Nephron progenitor cell (in vitro differentiated cells): ENCODE measurements at regions not wholly inside any gene's neighbourhood (a gene's known extent, or its start where the extent isn't known, plus 50 kb on each side); places are given as distances from the start of the nearest gene placed in this dataset.
A peak's percentile ranks its signal among the peaks of the same experiment; 100 is the strongest.

Source experiments
- DNase-seq: peaks from one replicate; pipeline ENCODE4 v3.0.0; 2021
- H3K27ac Mint-ChIP-seq: 2 replicates; pipeline ENCODE4 v1.8.0; 2021; ENCODE audit warnings: mild to moderate bottlenecking, moderate library complexity, mixed read lengths
- H3K27me3 Mint-ChIP-seq: 2 replicates; pipeline ENCODE4 v1.8.0; 2021; ENCODE audit warnings: mild to moderate bottlenecking, low read depth, mixed read lengths; ENCODE audit not compliant: poor library complexity
- H3K36me3 Mint-ChIP-seq: 2 replicates; pipeline ENCODE4 v1.8.0; 2021; ENCODE audit warnings: low read depth, mixed read lengths
- H3K4me1 Mint-ChIP-seq: 2 replicates; pipeline ENCODE4 v1.8.0; 2021; ENCODE audit warnings: mixed read lengths
- H3K4me3 Mint-ChIP-seq: 2 replicates; pipeline ENCODE4 v1.8.0; 2021; ENCODE audit warnings: mild to moderate bottlenecking, moderate library complexity, mixed read lengths
- H3K9me3 Mint-ChIP-seq: 2 replicates; pipeline ENCODE4 v1.8.0; 2021; ENCODE audit warnings: mild to moderate bottlenecking, moderate library complexity, mixed read lengths
- TF ChIP-seq, protein P1 (sequence below): fragments of 200-600 bp; sonication (generic); IDR thresholded peaks from 2 replicates; pipeline ENCODE4 v1.5.0; 2021; ENCODE audit warnings: antibody characterized with exemption

DNA sequence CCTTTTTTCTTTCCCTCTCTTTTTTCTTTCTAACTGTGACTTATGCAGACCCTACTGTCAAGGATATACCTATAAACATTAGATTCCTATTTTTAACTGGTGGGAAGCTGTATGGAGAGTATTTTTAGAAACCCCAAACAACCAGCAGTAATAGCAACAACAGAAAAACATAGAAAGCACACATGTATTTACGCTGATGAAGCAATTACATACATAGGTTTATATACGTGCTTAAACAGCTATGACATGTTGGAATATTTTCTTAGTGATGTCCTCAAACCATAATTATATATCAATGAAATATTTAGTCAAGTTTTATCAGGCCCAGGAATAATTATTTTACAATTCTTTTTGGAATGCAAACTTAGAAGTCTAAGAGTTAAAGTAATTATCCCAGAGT lies 294.3 kb upstream of the SOX4 start:
- H3K27ac Mint-ChIP-seq = no peak overlapping the region
- peaks cover 5% of the 10 kb centered on the region for H3K36me3 Mint-ChIP-seq
- peaks cover 34% of the 10 kb centered on the region for H3K4me1 Mint-ChIP-seq

DNA sequence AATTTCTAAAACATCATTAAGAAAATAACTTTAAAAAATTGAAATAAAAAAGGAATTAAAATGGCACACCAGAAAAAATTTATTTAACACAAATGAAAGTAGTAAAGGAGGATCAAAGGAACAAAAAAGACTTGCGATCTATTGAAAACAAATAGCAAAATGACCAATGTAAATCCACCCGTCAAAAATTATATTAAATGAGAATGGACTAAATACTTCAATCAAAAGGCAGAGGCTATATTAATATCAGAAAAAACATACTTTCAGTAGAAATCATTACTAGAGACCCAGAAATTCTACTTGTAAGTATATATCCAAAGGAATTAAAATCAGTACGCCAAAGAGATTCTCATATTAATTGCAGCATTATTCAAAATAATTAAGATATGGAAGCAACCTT lies 293.1 kb upstream of the SOX4 start:
- H3K27ac Mint-ChIP-seq = no peak overlapping the region
- H3K36me3 Mint-ChIP-seq = peaks cover 10% of the 10 kb centered on the region
- DNase-seq = no peak
- TF ChIP-seq, protein P1, sequence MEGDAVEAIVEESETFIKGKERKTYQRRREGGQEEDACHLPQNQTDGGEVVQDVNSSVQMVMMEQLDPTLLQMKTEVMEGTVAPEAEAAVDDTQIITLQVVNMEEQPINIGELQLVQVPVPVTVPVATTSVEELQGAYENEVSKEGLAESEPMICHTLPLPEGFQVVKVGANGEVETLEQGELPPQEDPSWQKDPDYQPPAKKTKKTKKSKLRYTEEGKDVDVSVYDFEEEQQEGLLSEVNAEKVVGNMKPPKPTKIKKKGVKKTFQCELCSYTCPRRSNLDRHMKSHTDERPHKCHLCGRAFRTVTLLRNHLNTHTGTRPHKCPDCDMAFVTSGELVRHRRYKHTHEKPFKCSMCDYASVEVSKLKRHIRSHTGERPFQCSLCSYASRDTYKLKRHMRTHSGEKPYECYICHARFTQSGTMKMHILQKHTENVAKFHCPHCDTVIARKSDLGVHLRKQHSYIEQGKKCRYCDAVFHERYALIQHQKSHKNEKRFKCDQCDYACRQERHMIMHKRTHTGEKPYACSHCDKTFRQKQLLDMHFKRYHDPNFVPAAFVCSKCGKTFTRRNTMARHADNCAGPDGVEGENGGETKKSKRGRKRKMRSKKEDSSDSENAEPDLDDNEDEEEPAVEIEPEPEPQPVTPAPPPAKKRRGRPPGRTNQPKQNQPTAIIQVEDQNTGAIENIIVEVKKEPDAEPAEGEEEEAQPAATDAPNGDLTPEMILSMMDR = no peak
- H3K4me1 Mint-ChIP-seq = peaks cover 22% of the 10 kb centered on the region
- H3K4me3 Mint-ChIP-seq = no peak overlapping the region
- H3K27me3 Mint-ChIP-seq = no peaks in the 10 kb centered on the region
- peaks cover 46% of the 10 kb centered on the region for H3K9me3 Mint-ChIP-seq

More for the DNA sequence above, 294.3 kb upstream of the SOX4 start:
- TF ChIP-seq, protein P1 = no peak
- Mint-ChIP-seq H3K9me3 (peaks cover 41% of the 10 kb centered on the region), H3K27me3 (no peaks in the 10 kb centered on the region), H3K4me3 (no peak overlapping the region)
- DNase-seq = no peak

DNA sequence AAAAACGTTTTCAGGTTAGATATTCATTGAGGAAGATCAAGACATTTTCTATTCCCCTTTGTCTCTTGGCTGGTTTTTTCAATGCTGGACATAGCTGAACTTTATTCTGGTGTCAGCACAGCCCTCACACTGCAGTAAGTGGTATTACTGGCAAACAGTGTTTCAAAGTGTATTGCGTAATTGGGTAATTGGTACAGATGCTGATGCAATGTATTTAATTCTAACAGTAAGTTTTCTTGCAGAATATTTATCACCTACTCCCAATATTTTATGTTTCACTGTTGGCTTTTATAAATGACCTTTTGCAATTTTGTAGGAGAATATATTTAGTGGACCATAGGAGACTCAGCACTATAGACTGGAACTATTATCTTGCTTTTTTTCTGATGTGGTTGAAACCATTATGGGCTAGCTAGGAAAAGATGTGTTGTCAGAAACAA lies 287.6 kb upstream of the SOX4 start:
- Mint-ChIP-seq H3K9me3 (peaks cover 32% of the 10 kb centered on the region), H3K27ac (no peak overlapping the region), H3K36me3 (peaks cover 10% of the 10 kb centered on the region), H3K27me3 (no peaks in the 10 kb centered on the region), H3K4me3 (no peak overlapping the region), H3K4me1 (peaks cover 31% of the 10 kb centered on the region)
- DNase-seq = no peak
- TF ChIP-seq, protein P1 = no peak

DNA sequence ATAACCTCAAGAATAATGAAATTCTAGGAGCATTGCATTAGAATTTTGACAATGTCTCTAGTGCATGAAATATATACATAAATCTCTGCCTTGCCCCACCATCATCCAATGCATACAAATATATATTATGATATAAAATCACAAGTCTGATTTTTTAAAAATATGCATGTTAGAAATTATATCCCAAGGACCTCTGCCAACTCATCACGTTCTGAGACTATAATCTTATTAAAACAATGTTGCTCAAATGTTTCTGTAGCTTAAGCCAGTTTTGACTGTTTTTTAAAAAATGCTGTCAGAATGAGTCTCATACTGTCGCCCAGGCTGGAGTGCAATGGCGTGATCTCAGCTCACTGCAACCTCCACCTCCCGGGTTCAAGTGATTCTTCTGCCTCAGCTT lies 287.0 kb upstream of the SOX4 start:
- Mint-ChIP-seq H3K9me3 (peaks cover 26% of the 10 kb centered on the region), H3K4me1 (peaks cover 35% of the 10 kb centered on the region), H3K27ac (no peak overlapping the region), H3K27me3 (no peaks in the 10 kb centered on the region), H3K4me3 (no peak overlapping the region), H3K36me3 (peaks cover 10% of the 10 kb centered on the region)
- TF ChIP-seq, protein P1 = no peak
- no peak for DNase-seq

DNA sequence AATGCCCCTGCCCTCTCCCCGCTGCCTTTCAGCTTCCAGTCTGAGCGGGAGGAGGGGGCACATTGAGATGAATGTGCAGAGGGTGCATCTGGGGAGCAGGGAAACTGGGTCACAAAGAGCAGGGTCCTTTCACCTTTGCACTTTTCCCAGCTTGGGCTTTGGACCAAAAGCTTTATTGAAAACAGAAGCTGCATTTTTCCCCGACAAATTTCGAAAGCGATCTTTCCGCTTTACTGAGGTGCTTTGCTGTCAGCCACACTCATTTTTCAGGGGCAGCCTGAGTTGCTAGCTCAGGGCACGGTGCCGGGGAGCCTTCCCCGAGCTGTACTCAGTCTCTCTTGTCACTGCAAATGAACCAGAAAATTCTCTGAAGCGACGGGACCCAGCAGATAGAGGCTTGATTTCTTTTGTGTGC lies 283.7 kb upstream of the SOX4 start:
- H3K4me3 Mint-ChIP-seq = peak overlapping the region; percentile 16
- peaks cover 57% of the 10 kb centered on the region for H3K4me1 Mint-ChIP-seq
- TF ChIP-seq, protein P1 = no peak
- DNase-seq = peak; percentile 19
- no peaks in the 10 kb centered on the region for H3K9me3 Mint-ChIP-seq
- H3K27ac Mint-ChIP-seq = peak overlapping the region; percentile 80
- H3K36me3 Mint-ChIP-seq = no peaks in the 10 kb centered on the region
- no peaks in the 10 kb centered on the region for H3K27me3 Mint-ChIP-seq

DNA sequence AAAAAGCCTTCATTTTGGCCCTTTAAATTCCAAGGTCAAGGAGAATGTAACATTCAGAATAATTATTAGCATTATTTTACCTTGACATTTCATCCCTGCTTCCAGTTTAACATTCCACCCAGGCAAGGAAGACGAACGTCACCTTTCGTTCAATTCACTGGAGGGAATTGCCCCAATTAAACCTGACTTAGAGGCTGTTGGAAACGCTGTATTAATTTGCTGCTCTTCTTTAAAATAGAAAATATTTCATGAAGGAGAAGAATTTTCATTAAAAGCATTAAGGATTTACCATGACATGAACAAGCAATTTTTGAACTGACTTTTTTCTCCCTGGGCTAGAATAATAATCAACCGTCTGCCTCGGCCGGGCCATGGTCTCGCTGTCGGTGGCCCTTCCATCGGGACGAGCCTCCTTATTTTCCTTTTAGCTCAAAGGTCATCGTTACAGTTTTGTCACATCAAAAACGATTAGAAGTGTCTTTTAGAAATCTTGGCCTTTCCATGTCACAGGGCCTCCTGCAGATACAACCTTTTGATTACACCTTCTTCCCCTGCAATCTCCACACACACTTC lies 282.9 kb upstream of the SOX4 start:
- TF ChIP-seq, protein P1 = no peak
- Mint-ChIP-seq H3K9me3 (no peaks in the 10 kb centered on the region), H3K27ac (no peak overlapping the region), H3K27me3 (no peaks in the 10 kb centered on the region), H3K4me3 (no peak overlapping the region), H3K4me1 (peaks cover 57% of the 10 kb centered on the region), H3K36me3 (no peaks in the 10 kb centered on the region)
- no peak for DNase-seq
